Panc1 (cell line): ENCODE measurements at regions not wholly inside any gene's neighbourhood (a gene's known extent, or its start where the extent isn't known, plus 50 kb on each side); places are given as distances from the start of the nearest gene placed in this dataset.
A peak's percentile ranks its signal among the peaks of the same experiment; 100 is the strongest.

Experiments used
- ATAC-seq: fragments of 200-7000 bp; cut with Tn5 transposase; 2 replicates; pipeline ENCODE4 v1.9.1; 2020; ENCODE audit warnings: mild to moderate bottlenecking, moderate library complexity
- BruUV-seq: library from RNA; stranded (reverse); fragments of 400-500 nt; replicated peaks from 2 replicates; lab custom pipeline; 2021; lab: Mats Ljungman, UMichigan
- CTCF ChIA-PET: fragments of 300-600 bp; sonication (Branson Sonifier 250); formaldehyde crosslinking; loops from one replicate; lab custom pipeline; 2022; ENCODE audit warnings: antibody characterized with exemption; lab: Charles Lee
- POLR2A ChIA-PET: fragments of 300-600 bp; sonication (Branson Sonifier 250); formaldehyde crosslinking; loops from one replicate; lab custom pipeline; 2022; ENCODE audit warnings: antibody characterized with exemption; lab: Charles Lee
- DNase-seq: peaks from one replicate; pipeline ENCODE4 v3.0.0-alpha.2; 2010; ENCODE audit warnings: low read depth, low spot score
- H3K27ac ChIP-seq: 2 replicates; pipeline ENCODE4 v1.5.1; 2011; ENCODE audit warnings: mild to moderate bottlenecking, low read length, inconsistent platforms
- H3K27me3 ChIP-seq: fragments of 200-500 bp; sonication (Bioruptor generic); 2 replicates; pipeline ENCODE4 v1.6.0; 2014; ENCODE audit warnings: low read length, inconsistent platforms; ENCODE audit not compliant: control insufficient read depth, insufficient read depth
- H3K36me3 ChIP-seq: fragments of 200-500 bp; sonication (Bioruptor generic); 2 replicates; pipeline ENCODE4 v1.5.1; 2014; ENCODE audit warnings: inconsistent platforms, mild to moderate bottlenecking, low read length, moderate library complexity; ENCODE audit not compliant: control insufficient read depth, insufficient read depth
- H3K4me1 ChIP-seq: 2 replicates; pipeline ENCODE4 v1.5.1; 2011; ENCODE audit warnings: inconsistent platforms, mild to moderate bottlenecking, low read length, moderate library complexity; ENCODE audit not compliant: control insufficient read depth, insufficient read depth
- H3K4me3 ChIP-seq, 2 experiments: 2 replicates each; pipeline ENCODE4 v1.5.1; 2011 to 2012; ENCODE audit warnings: low read depth in 2 of 2, low read length in 2 of 2, mild to moderate bottlenecking in 2 of 2, inconsistent platforms in 1 of 2, moderate library complexity in 1 of 2
- H3K9me3 ChIP-seq: fragments of 200-500 bp; sonication (Bioruptor generic); 2 replicates; pipeline ENCODE4 v1.5.1; 2014; ENCODE audit warnings: low read depth, mild to moderate bottlenecking, inconsistent platforms, low read length, moderate library complexity; ENCODE audit not compliant: control insufficient read depth, insufficient read depth
- CTCF ChIP-seq: fragments of 450-650 bp; IDR thresholded peaks from 2 replicates; pipeline ENCODE4 v1.5.1; 2017; ENCODE audit warnings: mild to moderate bottlenecking
- POLR2AphosphoS5 ChIP-seq: IDR thresholded peaks from 2 replicates; pipeline ENCODE4 v1.6.1; 2012; ENCODE audit warnings: mild to moderate bottlenecking, low read depth, low read length, moderate library complexity
- REST ChIP-seq, 2 experiments: IDR thresholded peaks; 2 replicates each; pipeline ENCODE4 v1.6.1; 2011 to 2012; ENCODE audit warnings: low read depth in 2 of 2, control low read depth in 1 of 2, low read length in 1 of 2, mild to moderate bottlenecking in 1 of 2, moderate library complexity in 1 of 2; ENCODE audit not compliant: insufficient read depth in 1 of 2
- SIN3A ChIP-seq: IDR thresholded peaks from 2 replicates; pipeline ENCODE4 v1.6.1; 2012; ENCODE audit warnings: low read depth, mild to moderate bottlenecking, low read length, moderate library complexity, borderline replicate concordance; ENCODE audit not compliant: insufficient read depth
- TCF7L2 ChIP-seq: IDR thresholded peaks from 2 replicates; pipeline ENCODE4 v1.6.1; 2011; ENCODE audit warnings: mild to moderate bottlenecking, low read depth, low read length, inconsistent platforms
- in situ Hi-C: cut with HindIII; loops from 2 replicates; pipeline ENCODE4 v1.10.0; 2016; ENCODE audit warnings: low sequenced_read_pairs, low pct_unique_long_range_greater_than_20kb
- intact Hi-C: fragments of 100-400 bp; cut with micrococcal nuclease; formaldehyde crosslinking; loops from one replicate; pipeline ENCODE4 v1.10.0; 2022; ENCODE audit not compliant: unreplicated experiment

GRCh38 chr11:101390539-101390938 is 193.3 kb downstream of the TRPC6 start:
- no peak for TF ChIP-seq SIN3A
- no peak for TF ChIP-seq POLR2AphosphoS5
- TF ChIP-seq TCF7L2: no peak
- TF ChIP-seq REST (IDR thresholded peaks at IDR 0.05; ENCODE audit: insufficient read depth in 1 of 2, low read depth in 2 of 2, low read length in 1 of 2): no peak
- TF ChIP-seq CTCF: peak; percentile 31; the same call in 1 of the 2 replicates
- no peaks in the 10 kb centered on the region for H3K4me1 ChIP-seq
- no peak overlapping the region for H3K4me3 ChIP-seq
- intact Hi-C loops (no loop called here), in situ Hi-C loops (no loop called here)
- no peaks in the 10 kb centered on the region for H3K36me3 ChIP-seq
- DNase-seq (no peak), ATAC-seq (no peak)
- BruUV-seq: no TSS peak
- ChIA-PET POLR2A (no interaction called here), CTCF (no interaction called here)
- no peaks in the 10 kb centered on the region for H3K9me3 ChIP-seq
- H3K27ac ChIP-seq: no peak overlapping the region
- no peaks in the 10 kb centered on the region for H3K27me3 ChIP-seq

GRCh38 chr11:101369835-101370234 is 214.0 kb downstream of the TRPC6 start:
- ATAC-seq: no peak
- H3K9me3 ChIP-seq: no peaks in the 10 kb centered on the region
- TF ChIP-seq REST (IDR thresholded peaks at IDR 0.05; ENCODE audit: insufficient read depth in 1 of 2, low read depth in 2 of 2, low read length in 1 of 2) (no peak), CTCF (no peak), SIN3A (no peak), TCF7L2 (no peak), POLR2AphosphoS5 (no peak)
- no peak for DNase-seq
- H3K36me3 ChIP-seq: no peaks in the 10 kb centered on the region
- BruUV-seq: no TSS peak
- no peaks in the 10 kb centered on the region for H3K4me1 ChIP-seq
- POLR2A ChIA-PET: no interaction called here
- no peak overlapping the region for H3K4me3 ChIP-seq
- in situ Hi-C loops: no loop called here
- CTCF ChIA-PET: no interaction called here
- no peaks in the 10 kb centered on the region for H3K27me3 ChIP-seq
- no peak overlapping the region for H3K27ac ChIP-seq
- intact Hi-C loops: no loop called here
